H1 (cell line): ENCODE measurements at regions not wholly inside any gene's neighbourhood (a gene's known extent, or its start where the extent isn't known, plus 50 kb on each side); places are given as distances from the start of the nearest gene placed in this dataset.

Experiments used
- CTCF ChIA-PET: fragments of 300-600 bp; sonication (Branson Sonifier 250); formaldehyde crosslinking; loops from one replicate; lab custom pipeline; 2021; ENCODE audit not compliant: partially characterized antibody; lab: Charles Lee
- POLR2A ChIA-PET: fragments of 300-600 bp; sonication (Branson Sonifier 250); formaldehyde crosslinking; loops from one replicate; lab custom pipeline; 2021; ENCODE audit warnings: inconsistent platforms; ENCODE audit not compliant: partially characterized antibody; lab: Charles Lee
- DNase-seq, 2 experiments: peaks; one replicate each; pipeline versions ENCODE4 v3.0.0 to v3.0.0-alpha.2; 2010 to 2022; ENCODE audit warnings: low spot score in 2 of 2, low read depth in 1 of 2, mixed read lengths in 1 of 2
- FAIRE-seq: peaks from 2 replicates; lab custom pipeline; 2011; peaks lifted over from hg19 to GRCh38; lab: Jason Lieb, UNC
- H2AFZ ChIP-seq: 2 replicates; pipeline ENCODE4 v1.8.1; 2012; ENCODE audit warnings: low read length, inconsistent platforms
- H2AK5ac ChIP-seq: 2 replicates; pipeline ENCODE4 v1.6.1; 2013; ENCODE audit warnings: low read depth, low read length
- H2BK120ac ChIP-seq: replicated peaks from 2 replicates; pipeline ENCODE3; 2013; ENCODE audit warnings: low read depth, low read length, inconsistent platforms
- H2BK12ac ChIP-seq: 2 replicates; pipeline ENCODE4 v1.6.1; 2013; ENCODE audit warnings: low read depth, low read length
- H2BK15ac ChIP-seq: 2 replicates; pipeline ENCODE4 v1.6.1; 2013; ENCODE audit warnings: low read length
- H2BK20ac ChIP-seq: 2 replicates; pipeline ENCODE4 v1.6.1; 2013; ENCODE audit warnings: low read length
- H2BK5ac ChIP-seq: 2 replicates; pipeline ENCODE4 v1.6.1; 2013; ENCODE audit warnings: low read depth, low read length
- H3K14ac ChIP-seq: 2 replicates; pipeline ENCODE4 v1.6.1; 2013; ENCODE audit warnings: inconsistent platforms; ENCODE audit not compliant: insufficient read length
- H3K18ac ChIP-seq: 2 replicates; pipeline ENCODE4 v1.6.1; 2013; ENCODE audit warnings: low read length; ENCODE audit errors: extremely low read depth
- H3K23ac ChIP-seq: 2 replicates; pipeline ENCODE4 v1.6.1; 2013; ENCODE audit warnings: inconsistent platforms; ENCODE audit not compliant: insufficient read length
- H3K23me2 ChIP-seq: 2 replicates; pipeline ENCODE4 v1.6.1; 2013; ENCODE audit warnings: low read depth, low read length
- H3K27ac ChIP-seq: 2 replicates; pipeline ENCODE4 v1.6.1; 2011; ENCODE audit warnings: low read depth, low read length, inconsistent platforms
- H3K27me3 ChIP-seq, 4 experiments: replicated peaks in 1 of 4; 1 replicate in 1 of 4; 2 replicates in 3 of 4; pipeline versions ENCODE4 v1.6.1 to v1.8.1; 2011 to 2013; ENCODE audit warnings: low read length in 3 of 4, mild to moderate bottlenecking in 3 of 4, inconsistent platforms in 2 of 4, mixed read lengths in 2 of 4, moderate library complexity in 1 of 4; ENCODE audit not compliant: control insufficient read depth in 3 of 4, insufficient read depth in 3 of 4; ENCODE audit errors: extremely low read depth in 1 of 4
- H3K36me3 ChIP-seq, 4 experiments: 2 replicates each; pipeline versions ENCODE4 v1.6.1 to v1.8.1; 2011 to 2013; ENCODE audit warnings: mild to moderate bottlenecking in 4 of 4, low read length in 3 of 4, moderate library complexity in 2 of 4, control low read depth in 1 of 4, inconsistent platforms in 1 of 4; ENCODE audit not compliant: insufficient read depth in 4 of 4, control insufficient read depth in 2 of 4
- H3K4ac ChIP-seq: replicated peaks from 2 replicates; pipeline ENCODE3; 2013; ENCODE audit warnings: low read length, low read depth, mixed read lengths, inconsistent platforms; ENCODE audit not compliant: insufficient read length
- H3K4me1 ChIP-seq, 4 experiments: replicated peaks in 1 of 4; 1 replicate in 1 of 4; 2 replicates in 3 of 4; pipeline versions ENCODE4 v1.6.1 to v1.8.1; 2011 to 2013; ENCODE audit warnings: low read length in 3 of 4, inconsistent platforms in 2 of 4, mixed read lengths in 1 of 4; ENCODE audit not compliant: insufficient read depth in 4 of 4, control insufficient read depth in 3 of 4
- H3K4me2 ChIP-seq, 2 experiments: 2 replicates each; pipeline versions ENCODE4 v1.6.1 to v1.8.1; 2011 to 2013; ENCODE audit warnings: low read depth in 2 of 2, low read length in 2 of 2, control low read depth in 1 of 2, inconsistent platforms in 1 of 2, mild to moderate bottlenecking in 1 of 2; ENCODE audit not compliant: insufficient read depth in 1 of 2
- H3K4me3 ChIP-seq, 4 experiments: fragments of 200-600, 300-600 bp in 1 of 4; sonication (generic), shearing (Covaris generic), sonication (Bioruptor Twin) in 1 of 4; 2 replicates each; pipeline versions ENCODE4 v1.5.1 to v1.8.1; 2011 to 2016; ENCODE audit warnings: low read length in 4 of 4, low read depth in 3 of 4, control low read depth in 2 of 4, inconsistent platforms in 2 of 4, mild to moderate bottlenecking in 2 of 4, mixed read lengths in 1 of 4, moderate library complexity in 1 of 4; ENCODE audit not compliant: insufficient read depth in 2 of 4; ENCODE audit errors: extremely low read depth in 1 of 4
- H3K56ac ChIP-seq: replicated peaks from 2 replicates; pipeline ENCODE3; 2013; ENCODE audit warnings: low read depth, mild to moderate bottlenecking, mixed read lengths, low read length, inconsistent platforms; ENCODE audit not compliant: insufficient read length
- H3K79me1 ChIP-seq: 2 replicates; pipeline ENCODE4 v1.6.1; 2013; ENCODE audit warnings: low read depth, low read length, control low read depth
- H3K79me2 ChIP-seq, 2 experiments: 2 replicates each; pipeline versions ENCODE4 v1.6.1 to v1.8.1; 2012 to 2013; ENCODE audit warnings: low read length in 2 of 2, mild to moderate bottlenecking in 2 of 2, inconsistent platforms in 1 of 2; ENCODE audit not compliant: insufficient read depth in 2 of 2, control insufficient read depth in 1 of 2
- H3K9ac ChIP-seq, 4 experiments: replicated peaks in 1 of 4; 1 replicate in 1 of 4; 2 replicates in 3 of 4; pipeline versions ENCODE4 v1.6.1 to v1.8.1; 2011 to 2013; ENCODE audit warnings: low read depth in 3 of 4, low read length in 3 of 4, control low read depth in 2 of 4, mild to moderate bottlenecking in 2 of 4, moderate library complexity in 2 of 4, inconsistent platforms in 1 of 4; ENCODE audit errors: extremely low read depth in 1 of 4
- H3K9me3 ChIP-seq, 2 experiments: 2 replicates each; pipeline versions ENCODE4 v1.6.1 to v1.8.1; 2012 to 2013; ENCODE audit warnings: mild to moderate bottlenecking in 2 of 2, moderate library complexity in 2 of 2, control low read depth in 1 of 2, inconsistent platforms in 1 of 2, low read depth in 1 of 2, low read length in 1 of 2, mixed read lengths in 1 of 2; ENCODE audit not compliant: insufficient read depth in 2 of 2
- H4K20me1 ChIP-seq, 2 experiments: replicated peaks in 1 of 2; 2 replicates each; pipeline versions ENCODE3 to v1.8.1; 2011 to 2013; ENCODE audit warnings: inconsistent platforms in 2 of 2, low read length in 2 of 2, mild to moderate bottlenecking in 1 of 2; ENCODE audit not compliant: insufficient read depth in 2 of 2, control insufficient read depth in 1 of 2
- H4K5ac ChIP-seq: 2 replicates; pipeline ENCODE4 v1.6.1; 2013; ENCODE audit warnings: low read length, low read depth, mixed read lengths, inconsistent platforms; ENCODE audit not compliant: insufficient read length
- H4K8ac ChIP-seq: 2 replicates; pipeline ENCODE4 v1.8.0; 2013; ENCODE audit warnings: mild to moderate bottlenecking, moderate library complexity, low read length, inconsistent platforms; ENCODE audit not compliant: insufficient read depth; ENCODE audit errors: extremely low read depth
- H4K91ac ChIP-seq: replicated peaks from 2 replicates; pipeline ENCODE3; 2013; ENCODE audit warnings: low read length, mixed read lengths, inconsistent platforms; ENCODE audit not compliant: insufficient read length
- BCL11A ChIP-seq, 2 experiments: IDR thresholded peaks; one replicate each; pipeline ENCODE4 v1.6.1; 2011; ENCODE audit warnings: low read depth in 2 of 2, low read length in 2 of 2, mild to moderate bottlenecking in 2 of 2
- CHD1 ChIP-seq: IDR thresholded peaks from 2 replicates; pipeline ENCODE4 v1.6.1; 2012; ENCODE audit warnings: low read depth, low read length, improper control_type of control experiment
- CHD2 ChIP-seq: IDR thresholded peaks from 2 replicates; pipeline ENCODE4 v1.6.1; 2012; ENCODE audit warnings: low read length, improper control_type of control experiment
- EP300 ChIP-seq, 2 experiments: IDR thresholded peaks; 1 replicate in 1 of 2; 2 replicates in 1 of 2; pipeline ENCODE4 v1.6.1; 2011 to 2012; ENCODE audit warnings: low read depth in 2 of 2, low read length in 2 of 2, mild to moderate bottlenecking in 2 of 2, borderline replicate concordance in 1 of 2, inconsistent platforms in 1 of 2, moderate library complexity in 1 of 2
- EZH2 ChIP-seq: fragments of 200-600 bp; sonication (generic); IDR thresholded peaks from 2 replicates; pipeline ENCODE4 v1.7.1; 2012; ENCODE audit warnings: low read depth, mild to moderate bottlenecking, moderate library complexity, low read length, inconsistent platforms; ENCODE audit not compliant: severe bottlenecking
- FOSL1 ChIP-seq: IDR thresholded peaks from 2 replicates; pipeline ENCODE4 v1.6.1; 2011; ENCODE audit warnings: mild to moderate bottlenecking, low read depth, low read length, moderate library complexity; ENCODE audit not compliant: insufficient read depth
- JUND ChIP-seq: IDR thresholded peaks from 2 replicates; pipeline ENCODE4 v1.6.1; 2011; ENCODE audit warnings: mild to moderate bottlenecking, improper control_type of control experiment, low read length
- POLR2A ChIP-seq, 2 experiments: IDR thresholded peaks; 1 replicate in 1 of 2; 2 replicates in 1 of 2; pipeline ENCODE4 v1.6.1; 2011; ENCODE audit warnings: low read depth in 2 of 2, low read length in 2 of 2, mild to moderate bottlenecking in 2 of 2; ENCODE audit errors: control extremely low read depth in 1 of 2
- RAD21 ChIP-seq, 2 experiments: IDR thresholded peaks in 1 of 2; conservative IDR thresholded peaks in 1 of 2; 2 replicates each; pipeline ENCODE4 v1.6.1; 2011; ENCODE audit warnings: low read depth in 2 of 2, low read length in 2 of 2, improper control_type of control experiment in 1 of 2, inconsistent platforms in 1 of 2, mild to moderate bottlenecking in 1 of 2, moderate library complexity in 1 of 2
- RFX5 ChIP-seq: IDR thresholded peaks from 2 replicates; pipeline ENCODE4 v1.6.1; 2011; ENCODE audit warnings: low read depth, low read length, improper control_type of control experiment, borderline replicate concordance
- RXRA ChIP-seq: IDR thresholded peaks from 2 replicates; pipeline ENCODE4 v1.6.1; 2011; ENCODE audit warnings: low read depth, mild to moderate bottlenecking, low read length, moderate library complexity; ENCODE audit not compliant: insufficient read depth
- SAP30 ChIP-seq: fragments of 300-600 bp; sonication (generic); IDR thresholded peaks from 2 replicates; pipeline ENCODE4 v1.7.1; 2012; ENCODE audit warnings: low read length, moderate library complexity, mild to moderate bottlenecking, inconsistent platforms; ENCODE audit not compliant: insufficient read depth, insufficient replicate concordance
- SIN3A ChIP-seq, 2 experiments: IDR thresholded peaks in 1 of 2; conservative IDR thresholded peaks in 1 of 2; 2 replicates each; pipeline ENCODE4 v1.6.1; 2011 to 2012; ENCODE audit warnings: low read length in 2 of 2, improper control_type of control experiment in 1 of 2, low read depth in 1 of 2, mild to moderate bottlenecking in 1 of 2
- SP1 ChIP-seq: IDR thresholded peaks from 2 replicates; pipeline ENCODE4 v1.6.1; 2011; ENCODE audit warnings: low read depth, low read length
- TAF7 ChIP-seq: optimal IDR thresholded peaks from 2 replicates; pipeline ENCODE3; 2011; ENCODE audit warnings: low read depth, mild to moderate bottlenecking, inconsistent platforms, low read length, moderate library complexity, borderline replicate concordance
- WGBS, 2 experiments: shearing (Covaris generic) in 1 of 2; methylation state at CpG; one replicate each; pipeline versions ENCODE4 v1.1.6 to v1.1.7; 2013 to 2015; ENCODE audit warnings: low lambda C conversion rate in 2 of 2, mixed read lengths in 2 of 2, inconsistent platforms in 1 of 2, low coverage in 1 of 2, missing lambda C conversion rate in 1 of 2; ENCODE audit not compliant: insufficient replicate concordance in 2 of 2, insufficient coverage in 1 of 2, insufficient read length in 1 of 2; ENCODE audit errors: extremely low coverage in 1 of 2, missing lambda C conversion rate in 1 of 2; 5-methylcytosine and 5-hydroxymethylcytosine counted together

DNA sequence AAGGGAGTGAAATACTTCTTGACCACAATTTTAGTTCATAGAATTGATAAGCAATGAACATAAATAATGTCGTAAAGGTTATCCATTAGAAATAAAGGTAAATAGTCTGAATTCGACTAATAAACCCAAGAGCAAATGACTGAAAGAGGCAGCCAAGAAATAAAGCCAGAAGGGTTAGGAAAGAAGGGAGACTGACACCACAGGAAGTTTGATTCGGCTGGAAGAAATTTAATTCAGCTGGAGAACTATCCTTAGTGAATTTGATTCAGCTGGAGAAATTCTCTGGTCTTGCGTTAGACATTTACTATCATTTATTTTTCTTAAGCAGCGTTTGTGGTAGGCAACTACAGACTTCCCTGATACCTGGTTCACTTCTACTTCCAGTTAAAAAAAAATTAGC, 429.6 kb downstream of the PID1 start:
- WGBS, 2 experiments = 96% methylated on average over 5 of the region's 5 CpGs; no CpG with 5 or more reads in 1 of the 2 experiments
- no peak for FAIRE-seq
- no peaks in the 10 kb centered on the region for H3K36me3 ChIP-seq
- TF ChIP-seq SP1 (no peak), JUND (no peak), RXRA (no peak), CHD2 (no peak), TAF7 (no peak), POLR2A (IDR thresholded peaks at IDR 0.05; ENCODE audit: control extremely low read depth in 1 of 2, low read depth in 2 of 2, low read length in 2 of 2) (no peak), EZH2 (no peak), EP300 (IDR thresholded peaks at IDR 0.05; ENCODE audit: borderline replicate concordance in 1 of 2, low read depth in 2 of 2, low read length in 2 of 2) (no peak), SAP30 (no peak), RAD21 (IDR thresholded peaks at IDR 0.05 in 1 of 2, conservative IDR thresholded peaks at IDR 0.05 in 1 of 2; ENCODE audit: low read depth in 2 of 2, low read length in 2 of 2) (no peak), BCL11A (IDR thresholded peaks at IDR 0.05; ENCODE audit: low read depth in 2 of 2, low read length in 2 of 2) (no peak), RFX5 (no peak), SIN3A (conservative IDR thresholded peaks at IDR 0.05 in 1 of 2, IDR thresholded peaks at IDR 0.05 in 1 of 2; ENCODE audit: low read depth in 1 of 2, low read length in 2 of 2) (no peak), CHD1 (no peak), FOSL1 (no peak)

More for the DNA sequence above, 429.6 kb downstream of the PID1 start:
- no peak overlapping the region for H2AK5ac ChIP-seq
- no peak overlapping the region for H2BK120ac ChIP-seq
- no peak overlapping the region for H2AFZ ChIP-seq
- ChIA-PET CTCF (no interaction called here), POLR2A (no interaction called here)
- H3K27me3 ChIP-seq = no peaks in the 10 kb centered on the region
- no peak overlapping the region for H2BK12ac ChIP-seq
- H4K91ac ChIP-seq = no peak overlapping the region
- DNase-seq = no peak
- H3K79me1 ChIP-seq = no peaks in the 10 kb centered on the region
- H3K18ac ChIP-seq = no peak overlapping the region
- no peak overlapping the region for H3K4me2 ChIP-seq
- no peaks in the 10 kb centered on the region; the same call in 1 of the 2 replicates for H3K23me2 ChIP-seq
- no peak overlapping the region for H3K4me3 ChIP-seq
- no peaks in the 10 kb centered on the region for H3K79me2 ChIP-seq
- H3K4ac ChIP-seq = no peak overlapping the region
- no peaks in the 10 kb centered on the region for H3K4me1 ChIP-seq
- no peaks in the 10 kb centered on the region for H3K9me3 ChIP-seq
- no peak overlapping the region for H3K9ac ChIP-seq
- no peak overlapping the region for H3K56ac ChIP-seq
- H4K8ac ChIP-seq = no peak overlapping the region
- no peak overlapping the region for H2BK15ac ChIP-seq
- no peak overlapping the region for H3K14ac ChIP-seq
- H4K5ac ChIP-seq = no peak overlapping the region
- no peak overlapping the region for H2BK20ac ChIP-seq
- H3K27ac ChIP-seq = no peak overlapping the region
- no peak overlapping the region for H3K23ac ChIP-seq
- H2BK5ac ChIP-seq = no peak overlapping the region
- no peaks in the 10 kb centered on the region for H4K20me1 ChIP-seq
